ENCODE measurements at regions not wholly inside any gene's neighbourhood (a gene's known extent, or its start where the extent isn't known, plus 50 kb on each side); places are given as distances from the start of the nearest gene placed in this dataset.

- Histone ChIP-seq H3K9ac (ENCODE audit: extremely low read depth, insufficient read length, low read length) (no peak overlapping the region), H3K79me1 (ENCODE audit: insufficient read depth, low read depth, low read length, poor library complexity, severe bottlenecking) (no peaks in the 10 kb centered on the region), H2BK120ac (ENCODE audit: low read depth, low read length, poor library complexity, severe bottlenecking) (no peak overlapping the region), H3K27ac (ENCODE audit: insufficient read length, low read depth, low read length) (no peak overlapping the region), H2BK15ac (ENCODE audit: low read depth, low read length) (no peak overlapping the region), H2BK20ac (ENCODE audit: low read depth, low read length, poor library complexity, severe bottlenecking) (no peak overlapping the region), H3K18ac (ENCODE audit: insufficient read length, low read depth, low read length) (no peak overlapping the region), H4K8ac (replicated peaks; ENCODE audit: insufficient read length, low read depth, low read length) (no peak overlapping the region), H2AFZ (ENCODE audit: low read length) (no peak overlapping the region), H3K4me1 (ENCODE audit: insufficient read depth, low read length) (no peaks in the 10 kb centered on the region), H2BK12ac (ENCODE audit: insufficient read length, low read depth, low read length) (no peak overlapping the region), H3K79me2 (ENCODE audit: insufficient read depth, low read length) (no peaks in the 10 kb centered on the region), H3K14ac (ENCODE audit: insufficient read depth, low read length) (no peak overlapping the region), H3K56ac (ENCODE audit: insufficient read length, low read depth, low read length) (no peak overlapping the region), H3K23ac (ENCODE audit: insufficient read length, low read depth, low read length) (no peak overlapping the region), H4K20me1 (ENCODE audit: control insufficient read depth, insufficient read depth, insufficient read length) (no peaks in the 10 kb centered on the region), H2AK5ac (ENCODE audit: insufficient read length, low read length) (no peak overlapping the region), H3K4ac (ENCODE audit: low read depth, low read length) (no peak overlapping the region), H3K27me3 (ENCODE audit: insufficient read depth, low read length) (no peaks in the 10 kb centered on the region), H3K9me3 (ENCODE audit: control insufficient read depth, low read depth, low read length) (no peaks in the 10 kb centered on the region), H3T11ph (ENCODE audit: low read length) (no peak overlapping the region), H4K5ac (ENCODE audit: insufficient read length, low read depth, low read length) (no peak overlapping the region), H2BK5ac (ENCODE audit: insufficient read length, low read length) (no peak overlapping the region), H3K23me2 (ENCODE audit: insufficient read length, low read depth, low read length, poor library complexity, severe bottlenecking) (no peaks in the 10 kb centered on the region), H4K91ac (ENCODE audit: insufficient read length, low read depth, low read length) (no peak overlapping the region), H3K4me2 (ENCODE audit: insufficient read depth, insufficient read length, low read length) (no peak overlapping the region)
- peaks cover 4% of the 10 kb centered on the region in 2 experiments; a peak in 2 of 4 replicates for H3K4me1 Mint-ChIP-seq
- H3K27me3 Mint-ChIP-seq (ENCODE audit: low read depth): no peaks in the 10 kb centered on the region
- peaks cover 2 to 6% of the 10 kb centered on the region in 2 experiments; a peak in 2 of 5 replicates for H3K9me3 Mint-ChIP-seq
- no peak overlapping the region for H3K4me3 Mint-ChIP-seq
- peaks cover 0 to 4% (median 0%) of the 10 kb centered on the region in 3 experiments; a peak in 1 of 7 replicates for H3K36me3 Mint-ChIP-seq (ENCODE audit: insufficient read depth in 1 of 3, low read depth in 3 of 3)
- DNase-seq: no peak
- no peak overlapping the region for H3K27ac Mint-ChIP-seq
- no CpG with 5 or more reads among the region's 2 CpGs for WGBS (ENCODE audit: extremely low coverage, insufficient read length, low lambda C conversion rate)
- no peak for TF ChIP-seq CTCF (conservative IDR thresholded peaks at IDR 0.05)
Measured at GRCh38 chr1:55447488-55447887, 232.3 kb upstream of the USP24 start.

Measured in H9 (cell line).